ENCODE measurements at regions not wholly inside any gene's neighbourhood (a gene's known extent, or its start where the extent isn't known, plus 50 kb on each side); places are given as distances from the start of the nearest gene placed in this dataset.
A peak's percentile ranks its signal among the peaks of the same experiment; 100 is the strongest.

- Histone ChIP-seq H3K27me3 (ENCODE audit: control insufficient read depth, insufficient read depth, low read length) (no peaks in the 10 kb centered on the region), H3K9me3 (replicated peaks; ENCODE audit: control insufficient read depth, low read depth, low read length) (peaks cover 2% of the 10 kb centered on the region), H3K4me3 (ENCODE audit: low read length) (no peak overlapping the region), H3K36me3 (ENCODE audit: control insufficient read depth, insufficient read depth, low read length) (no peaks in the 10 kb centered on the region), H3K4me1 (ENCODE audit: control insufficient read depth, insufficient read depth, low read length) (no peaks in the 10 kb centered on the region), H3K27ac (ENCODE audit: low read length) (no peak overlapping the region)
- DNase-seq, result peak; percentile 22
- WGBS (ENCODE audit: insufficient coverage), result 73% methylated on average over 1 of the region's 1 CpG
Measured at GRCh38 chr4:62407534-62407933, 1207.4 kb downstream of the ADGRL3 start.

GRCh38 chr4:62402088-62402806, 1202.1 kb downstream of the ADGRL3 start:
- Histone ChIP-seq H3K4me3 (ENCODE audit: low read length) (no peak overlapping the region), H3K4me1 (ENCODE audit: control insufficient read depth, insufficient read depth, low read length) (no peaks in the 10 kb centered on the region), H3K27ac (ENCODE audit: low read length) (no peak overlapping the region), H3K9me3 (replicated peaks; ENCODE audit: control insufficient read depth, low read depth, low read length) (peaks cover 2% of the 10 kb centered on the region), H3K36me3 (ENCODE audit: control insufficient read depth, insufficient read depth, low read length) (no peaks in the 10 kb centered on the region), H3K27me3 (ENCODE audit: control insufficient read depth, insufficient read depth, low read length) (no peaks in the 10 kb centered on the region)
- DNase-seq, result no peak

- Histone ChIP-seq H3K36me3 (ENCODE audit: control insufficient read depth, insufficient read depth, low read length) (no peaks in the 10 kb centered on the region), H3K4me1 (ENCODE audit: control insufficient read depth, insufficient read depth, low read length) (no peaks in the 10 kb centered on the region), H3K9me3 (replicated peaks; ENCODE audit: control insufficient read depth, low read depth, low read length) (no peaks in the 10 kb centered on the region), H3K4me3 (ENCODE audit: low read length) (no peak overlapping the region), H3K27me3 (ENCODE audit: control insufficient read depth, insufficient read depth, low read length) (no peaks in the 10 kb centered on the region), H3K27ac (ENCODE audit: low read length) (no peak overlapping the region)
- 18% methylated on average over 2 of the region's 4 CpGs for WGBS (ENCODE audit: insufficient coverage)
- peak; percentile 15 for DNase-seq
Measured at GRCh38 chr4:62399242-62399641, 1199.1 kb downstream of the ADGRL3 start.

- DNase-seq, result no peak
- H3K9me3 ChIP-seq (replicated peaks; ENCODE audit: control insufficient read depth, low read depth, low read length), result no peaks in the 10 kb centered on the region
- no peak overlapping the region for H3K27ac ChIP-seq (ENCODE audit: low read length)
- no peaks in the 10 kb centered on the region for H3K27me3 ChIP-seq (ENCODE audit: control insufficient read depth, insufficient read depth, low read length)
- no peak overlapping the region for H3K4me3 ChIP-seq (ENCODE audit: low read length)
- WGBS (ENCODE audit: insufficient coverage), result 100% methylated on average over 2 of the region's 3 CpGs
- no peaks in the 10 kb centered on the region for H3K4me1 ChIP-seq (ENCODE audit: control insufficient read depth, insufficient read depth, low read length)
- no peaks in the 10 kb centered on the region for H3K36me3 ChIP-seq (ENCODE audit: control insufficient read depth, insufficient read depth, low read length)
Measured at GRCh38 chr4:62398318-62398717, 1198.2 kb downstream of the ADGRL3 start.

- no CpG with 5 or more reads among the region's 1 CpG for WGBS (ENCODE audit: insufficient coverage)
- H3K27ac ChIP-seq (ENCODE audit: low read length), result no peak overlapping the region
- no peak overlapping the region for H3K4me3 ChIP-seq (ENCODE audit: low read length)
- no peaks in the 10 kb centered on the region for H3K36me3 ChIP-seq (ENCODE audit: control insufficient read depth, insufficient read depth, low read length)
- no peaks in the 10 kb centered on the region for H3K4me1 ChIP-seq (ENCODE audit: control insufficient read depth, insufficient read depth, low read length)
- H3K9me3 ChIP-seq (replicated peaks; ENCODE audit: control insufficient read depth, low read depth, low read length), result no peaks in the 10 kb centered on the region
- H3K27me3 ChIP-seq (ENCODE audit: control insufficient read depth, insufficient read depth, low read length), result no peaks in the 10 kb centered on the region
- DNase-seq, result peak; percentile 19
Measured at GRCh38 chr4:62394766-62395165, 1194.6 kb downstream of the ADGRL3 start.

GRCh38 chr4:62387808-62388207, 1187.7 kb downstream of the ADGRL3 start:
- DNase-seq, result no peak
- no peaks in the 10 kb centered on the region for H3K4me1 ChIP-seq (ENCODE audit: control insufficient read depth, insufficient read depth, low read length)
- H3K27me3 ChIP-seq (ENCODE audit: control insufficient read depth, insufficient read depth, low read length), result no peaks in the 10 kb centered on the region
- no peaks in the 10 kb centered on the region for H3K36me3 ChIP-seq (ENCODE audit: control insufficient read depth, insufficient read depth, low read length)
- H3K4me3 ChIP-seq (ENCODE audit: low read length), result no peak overlapping the region
- H3K9me3 ChIP-seq (replicated peaks; ENCODE audit: control insufficient read depth, low read depth, low read length), result no peaks in the 10 kb centered on the region
- no CpG with 5 or more reads among the region's 3 CpGs for WGBS (ENCODE audit: insufficient coverage)
- no peak overlapping the region for H3K27ac ChIP-seq (ENCODE audit: low read length)

GRCh38 chr4:62377700-62378099, 1177.6 kb downstream of the ADGRL3 start:
- no peak for DNase-seq
- no peak overlapping the region for H3K4me3 ChIP-seq (ENCODE audit: low read length)

GRCh38 chr4:62377245-62377644, 1177.1 kb downstream of the ADGRL3 start:
- H3K36me3 ChIP-seq (ENCODE audit: control insufficient read depth, insufficient read depth, low read length), result no peaks in the 10 kb centered on the region
- no peak for DNase-seq
- no peaks in the 10 kb centered on the region for H3K9me3 ChIP-seq (replicated peaks; ENCODE audit: control insufficient read depth, low read depth, low read length)

More at GRCh38 chr4:62377700-62378099, 1177.6 kb downstream of the ADGRL3 start:
- no peaks in the 10 kb centered on the region for H3K9me3 ChIP-seq (replicated peaks; ENCODE audit: control insufficient read depth, low read depth, low read length)
- H3K36me3 ChIP-seq (ENCODE audit: control insufficient read depth, insufficient read depth, low read length), result no peaks in the 10 kb centered on the region
- H3K4me1 ChIP-seq (ENCODE audit: control insufficient read depth, insufficient read depth, low read length), result no peaks in the 10 kb centered on the region
- H3K27me3 ChIP-seq (ENCODE audit: control insufficient read depth, insufficient read depth, low read length), result no peaks in the 10 kb centered on the region
- no peak overlapping the region for H3K27ac ChIP-seq (ENCODE audit: low read length)

GRCh38 chr4:62366939-62367338, 1166.8 kb downstream of the ADGRL3 start:
- no peaks in the 10 kb centered on the region for H3K36me3 ChIP-seq (ENCODE audit: control insufficient read depth, insufficient read depth, low read length)
- no peaks in the 10 kb centered on the region for H3K9me3 ChIP-seq (replicated peaks; ENCODE audit: control insufficient read depth, low read depth, low read length)
- DNase-seq, result peak; percentile 25
- no peak overlapping the region for H3K4me3 ChIP-seq (ENCODE audit: low read length)
- H3K4me1 ChIP-seq (ENCODE audit: control insufficient read depth, insufficient read depth, low read length), result no peaks in the 10 kb centered on the region
- H3K27ac ChIP-seq (ENCODE audit: low read length), result no peak overlapping the region
- H3K27me3 ChIP-seq (ENCODE audit: control insufficient read depth, insufficient read depth, low read length), result no peaks in the 10 kb centered on the region

More at GRCh38 chr4:62377245-62377644, 1177.1 kb downstream of the ADGRL3 start:
- Histone ChIP-seq H3K27me3 (ENCODE audit: control insufficient read depth, insufficient read depth, low read length) (no peaks in the 10 kb centered on the region), H3K27ac (ENCODE audit: low read length) (no peak overlapping the region), H3K4me1 (ENCODE audit: control insufficient read depth, insufficient read depth, low read length) (no peaks in the 10 kb centered on the region), H3K4me3 (ENCODE audit: low read length) (no peak overlapping the region)

GRCh38 chr4:62360156-62360545, 1160.0 kb downstream of the ADGRL3 start:
- WGBS (ENCODE audit: insufficient coverage), result no CpG with 5 or more reads among the region's 1 CpG
- H3K36me3 ChIP-seq (ENCODE audit: control insufficient read depth, insufficient read depth, low read length), result no peaks in the 10 kb centered on the region
- no peaks in the 10 kb centered on the region for H3K9me3 ChIP-seq (replicated peaks; ENCODE audit: control insufficient read depth, low read depth, low read length)
- H3K27me3 ChIP-seq (ENCODE audit: control insufficient read depth, insufficient read depth, low read length), result no peaks in the 10 kb centered on the region
- DNase-seq, result peak; percentile 72
- no peak overlapping the region for H3K27ac ChIP-seq (ENCODE audit: low read length)
- no peak overlapping the region for H3K4me3 ChIP-seq (ENCODE audit: low read length)
- peaks cover 3% of the 10 kb centered on the region for H3K4me1 ChIP-seq (ENCODE audit: control insufficient read depth, insufficient read depth, low read length)

Measured in muscle of leg (tissue), 3 donors.